Lung (tissue), 11 donors: ENCODE measurements at regions not wholly inside any gene's neighbourhood (a gene's known extent, or its start where the extent isn't known, plus 50 kb on each side); places are given as distances from the start of the nearest gene placed in this dataset.

ENCODE experiments used
- ATAC-seq: fragments of 200-7000 bp; cut with Tn5 transposase; one replicate; pipeline ENCODE4 v1.9.1; 2020; ENCODE audit warnings: moderate number of reproducible peaks; ENCODE audit not compliant: insufficient read depth, low FRiP score
- DNase-seq, 3 donors: peaks; one replicate each; pipeline ENCODE4 v3.0.0-alpha.2; 2013 to 2017
- H3K27ac ChIP-seq, 2 donors: one replicate each; pipeline ENCODE4 v1.5.1; 2013; ENCODE audit warnings: mild to moderate bottlenecking in 2 of 2, moderate library complexity in 2 of 2, control low read depth in 1 of 2, inconsistent platforms in 1 of 2, low read depth in 1 of 2, low read length in 1 of 2
- H3K27me3 ChIP-seq, 3 donors: one replicate each; pipeline ENCODE4 v1.5.1; 2013; ENCODE audit warnings: low read length in 2 of 3; ENCODE audit not compliant: control insufficient read depth in 3 of 3, insufficient read depth in 3 of 3
- H3K36me3 ChIP-seq, 4 donors: one replicate each; pipeline ENCODE4 v1.5.1; 2013; ENCODE audit warnings: low read length in 4 of 4, mild to moderate bottlenecking in 1 of 4, moderate library complexity in 1 of 4; ENCODE audit not compliant: control insufficient read depth in 4 of 4, insufficient read depth in 4 of 4
- H3K4me1 ChIP-seq, 5 donors: one replicate each; pipeline ENCODE4 v1.5.1; 2013; ENCODE audit warnings: low read length in 5 of 5, mild to moderate bottlenecking in 2 of 5, moderate library complexity in 1 of 5; ENCODE audit not compliant: control insufficient read depth in 5 of 5, insufficient read depth in 5 of 5
- H3K4me3 ChIP-seq: one replicate; pipeline ENCODE4 v1.5.1; 2013; ENCODE audit warnings: mild to moderate bottlenecking, control low read depth, moderate library complexity
- H3K9ac ChIP-seq, 2 donors: one replicate each; pipeline ENCODE4 v1.5.1; 2013; ENCODE audit warnings: low read length in 2 of 2, control low read depth in 1 of 2; ENCODE audit not compliant: insufficient read depth in 1 of 2
- H3K9me3 ChIP-seq, 4 donors: one replicate each; pipeline ENCODE4 v1.5.1; 2013; ENCODE audit warnings: low read length in 3 of 4, mild to moderate bottlenecking in 1 of 4, moderate library complexity in 1 of 4; ENCODE audit not compliant: control insufficient read depth in 4 of 4, insufficient read depth in 3 of 4
- CTCF ChIP-seq: IDR thresholded peaks from 2 replicates; pipeline ENCODE4 v1.5.1; 2012; ENCODE audit warnings: mild to moderate bottlenecking; ENCODE audit errors: control extremely low read depth, extremely low read depth
- WGBS, 2 donors: extraction: QIAGEN DNeasy Blood & Tissue Kit; methylation state at CpG; one replicate each; pipeline ENCODE4 v1.1.7; 2013; 5-methylcytosine and 5-hydroxymethylcytosine counted together
- donor health status: control.
- donor health status: control.
- donor health status: Bipolar disorder and iron deficiency.
- donor health status: healthy.
- donor health status: DM: yes; HTN: yes; CAD: no.

GRCh38 chr2:19753818-19754217 lies 148.0 kb downstream of the TTC32 start:
- WGBS, 2 donors = 96 to 98% methylated on average over 2 of the region's 2 CpGs
- H3K27me3 ChIP-seq = no peaks in the 10 kb centered on the region
- H3K4me3 ChIP-seq = no peak overlapping the region
- no peaks in the 10 kb centered on the region for H3K4me1 ChIP-seq
- ATAC-seq = no peak
- H3K36me3 ChIP-seq = no peaks in the 10 kb centered on the region
- no peaks in the 10 kb centered on the region for H3K9me3 ChIP-seq
- DNase-seq = no peak
- H3K9ac ChIP-seq = no peak overlapping the region
- TF ChIP-seq CTCF = no peak
- no peak overlapping the region for H3K27ac ChIP-seq

GRCh38 chr2:19753314-19753713 lies 148.5 kb downstream of the TTC32 start:
- ATAC-seq = no peak
- no peak for DNase-seq
- no peak overlapping the region for H3K4me3 ChIP-seq
- H3K27me3 ChIP-seq = no peaks in the 10 kb centered on the region
- no peaks in the 10 kb centered on the region for H3K36me3 ChIP-seq
- WGBS, 2 donors = 79 to 83% methylated on average over 1 of the region's 1 CpG
- H3K9me3 ChIP-seq = no peaks in the 10 kb centered on the region
- no peak for TF ChIP-seq CTCF
- no peak overlapping the region for H3K27ac ChIP-seq
- no peaks in the 10 kb centered on the region for H3K4me1 ChIP-seq
- no peak overlapping the region for H3K9ac ChIP-seq

- Histone ChIP-seq H3K9me3 (no peaks in the 10 kb centered on the region), H3K9ac (no peak overlapping the region), H3K4me1 (no peaks in the 10 kb centered on the region), H3K27me3 (no peaks in the 10 kb centered on the region), H3K4me3 (no peak overlapping the region), H3K27ac (no peak overlapping the region), H3K36me3 (no peaks in the 10 kb centered on the region)
- no peak for TF ChIP-seq CTCF
- WGBS, 2 donors = 58 to 61% methylated on average over 3 of the region's 3 CpGs
- peak in 1 of 3 donors; percentile 33 for DNase-seq
- no peak for ATAC-seq
These were observed 149.3 kb downstream of the TTC32 start for GRCh38 chr2:19752500-19752899.

- no peak for DNase-seq
- H3K9ac ChIP-seq = no peak overlapping the region
- H3K9me3 ChIP-seq = no peaks in the 10 kb centered on the region
- H3K27me3 ChIP-seq = no peaks in the 10 kb centered on the region
- no peak overlapping the region for H3K4me3 ChIP-seq
- no peak overlapping the region for H3K27ac ChIP-seq
- ATAC-seq = no peak
- H3K4me1 ChIP-seq = no peaks in the 10 kb centered on the region
- no peak for TF ChIP-seq CTCF
- WGBS, 2 donors = 72 to 83% methylated on average over 3 of the region's 3 CpGs
- H3K36me3 ChIP-seq = no peaks in the 10 kb centered on the region
These were observed 150.2 kb downstream of the TTC32 start for GRCh38 chr2:19751631-19752030.
